Lower leg skin (tissue), 3 donors: ENCODE measurements at regions not wholly inside any gene's neighbourhood (a gene's known extent, or its start where the extent isn't known, plus 50 kb on each side); places are given as distances from the start of the nearest gene placed in this dataset.

Source experiments
- POLR2A ChIP-seq, 2 donors: fragments of 450-650 bp; IDR thresholded peaks; one replicate each; pipeline ENCODE4 v1.6.1; 2016 to 2017; ENCODE audit warnings: antibody characterized with exemption in 2 of 2, mild to moderate bottlenecking in 1 of 2, moderate library complexity in 1 of 2
- TF ChIP-seq, protein P1 (sequence below), 3 donors: fragments of 450-650 bp; IDR thresholded peaks; one replicate each; pipeline ENCODE4 v1.5.1; 2016; ENCODE audit warnings: antibody characterized with exemption in 3 of 3, mild to moderate bottlenecking in 3 of 3, moderate library complexity in 2 of 3

- TF ChIP-seq, protein P1, sequence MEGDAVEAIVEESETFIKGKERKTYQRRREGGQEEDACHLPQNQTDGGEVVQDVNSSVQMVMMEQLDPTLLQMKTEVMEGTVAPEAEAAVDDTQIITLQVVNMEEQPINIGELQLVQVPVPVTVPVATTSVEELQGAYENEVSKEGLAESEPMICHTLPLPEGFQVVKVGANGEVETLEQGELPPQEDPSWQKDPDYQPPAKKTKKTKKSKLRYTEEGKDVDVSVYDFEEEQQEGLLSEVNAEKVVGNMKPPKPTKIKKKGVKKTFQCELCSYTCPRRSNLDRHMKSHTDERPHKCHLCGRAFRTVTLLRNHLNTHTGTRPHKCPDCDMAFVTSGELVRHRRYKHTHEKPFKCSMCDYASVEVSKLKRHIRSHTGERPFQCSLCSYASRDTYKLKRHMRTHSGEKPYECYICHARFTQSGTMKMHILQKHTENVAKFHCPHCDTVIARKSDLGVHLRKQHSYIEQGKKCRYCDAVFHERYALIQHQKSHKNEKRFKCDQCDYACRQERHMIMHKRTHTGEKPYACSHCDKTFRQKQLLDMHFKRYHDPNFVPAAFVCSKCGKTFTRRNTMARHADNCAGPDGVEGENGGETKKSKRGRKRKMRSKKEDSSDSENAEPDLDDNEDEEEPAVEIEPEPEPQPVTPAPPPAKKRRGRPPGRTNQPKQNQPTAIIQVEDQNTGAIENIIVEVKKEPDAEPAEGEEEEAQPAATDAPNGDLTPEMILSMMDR (IDR thresholded peaks at IDR 0.05): no peak
- no peak for TF ChIP-seq POLR2A (IDR thresholded peaks at IDR 0.05)
Measured at GRCh38 chr15:91535856-91536500, 317.5 kb upstream of the SLCO3A1 start.
